AG20443 (cell line): ENCODE measurements at regions not wholly inside any gene's neighbourhood (a gene's known extent, or its start where the extent isn't known, plus 50 kb on each side); places are given as distances from the start of the nearest gene placed in this dataset.
"Not testable (repeated sequence)": the region's sequence is repeated elsewhere in the genome, so short reads cannot be mapped to it uniquely, and the experiment has no call there.

Experiments used
- DNase-seq: peaks from one replicate; pipeline ENCODE4 v3.0.0; 2012; ENCODE audit warnings: low spot score, mixed read lengths

DNA sequence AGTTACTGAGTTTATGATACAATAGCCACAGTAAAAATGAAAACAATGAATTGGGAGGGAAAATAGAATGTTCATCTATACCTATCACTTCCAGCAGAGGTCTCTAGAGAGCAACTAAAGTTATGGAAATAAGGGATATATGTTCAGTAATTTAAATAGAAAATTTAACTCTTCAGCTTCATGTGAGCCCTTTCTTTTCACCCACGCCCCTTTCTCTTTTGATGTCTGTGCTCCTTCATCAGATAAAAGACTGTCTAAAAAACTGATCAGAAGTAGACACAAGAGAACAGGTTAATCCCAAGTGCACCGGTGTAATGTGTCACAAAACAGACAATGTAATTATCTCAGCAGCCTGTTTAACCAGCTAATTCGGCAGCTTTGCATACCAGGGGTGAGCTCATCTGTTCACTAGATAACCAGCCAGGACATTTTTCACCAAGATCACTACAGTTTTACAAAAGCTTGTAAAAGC is 238.5 kb upstream of the ERBB4 start:
- DNase-seq: peak; percentile 21

GRCh38 chr2:212773808-212774339 is 235.3 kb upstream of the ERBB4 start:
- no peak for DNase-seq

DNA sequence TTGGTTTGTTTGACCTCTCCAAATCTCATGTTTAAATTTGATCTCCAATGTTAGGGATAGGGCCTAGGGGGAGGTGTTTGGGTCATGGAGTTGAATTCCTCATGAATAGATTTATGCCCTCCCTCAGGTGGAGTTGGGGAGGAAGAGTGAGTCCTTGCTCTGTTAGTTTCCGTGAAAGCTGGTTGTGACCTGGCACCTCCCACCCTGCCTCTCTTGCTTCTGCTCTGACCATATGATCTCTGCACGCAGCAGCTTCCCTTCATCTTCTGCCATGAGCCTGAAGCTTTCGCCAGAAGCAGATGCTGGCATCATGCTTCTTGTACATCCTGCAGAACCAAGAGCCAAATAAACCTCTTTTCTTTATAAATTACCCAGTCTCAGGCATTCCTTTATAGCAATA is 231.6 kb upstream of the ERBB4 start:
- DNase-seq: no peak

DNA sequence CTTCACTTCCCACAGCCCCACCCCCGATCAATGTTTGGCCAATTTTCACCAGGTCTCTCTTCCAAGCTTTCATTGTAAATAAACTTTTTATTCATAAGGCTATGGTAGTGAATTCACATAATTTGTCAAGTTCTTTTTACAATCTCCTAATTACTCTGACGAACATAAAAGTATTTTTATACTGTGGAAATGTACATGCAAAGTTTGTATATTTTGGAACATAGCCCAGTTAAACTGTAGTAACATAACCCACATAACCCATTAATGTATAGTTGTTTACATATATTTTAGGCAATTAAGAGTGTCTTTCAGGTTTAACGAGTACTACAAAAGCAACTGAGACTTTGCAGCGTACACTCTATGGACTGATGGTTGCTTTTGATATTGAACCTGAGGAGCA is 228.3 kb upstream of the ERBB4 start:
- no peak for DNase-seq

GRCh38 chr2:212752730-212753351 is 214.2 kb upstream of the ERBB4 start:
- no peak for DNase-seq

GRCh38 chr2:212745359-212745758 is 206.8 kb upstream of the ERBB4 start:
- no peak for DNase-seq

DNA sequence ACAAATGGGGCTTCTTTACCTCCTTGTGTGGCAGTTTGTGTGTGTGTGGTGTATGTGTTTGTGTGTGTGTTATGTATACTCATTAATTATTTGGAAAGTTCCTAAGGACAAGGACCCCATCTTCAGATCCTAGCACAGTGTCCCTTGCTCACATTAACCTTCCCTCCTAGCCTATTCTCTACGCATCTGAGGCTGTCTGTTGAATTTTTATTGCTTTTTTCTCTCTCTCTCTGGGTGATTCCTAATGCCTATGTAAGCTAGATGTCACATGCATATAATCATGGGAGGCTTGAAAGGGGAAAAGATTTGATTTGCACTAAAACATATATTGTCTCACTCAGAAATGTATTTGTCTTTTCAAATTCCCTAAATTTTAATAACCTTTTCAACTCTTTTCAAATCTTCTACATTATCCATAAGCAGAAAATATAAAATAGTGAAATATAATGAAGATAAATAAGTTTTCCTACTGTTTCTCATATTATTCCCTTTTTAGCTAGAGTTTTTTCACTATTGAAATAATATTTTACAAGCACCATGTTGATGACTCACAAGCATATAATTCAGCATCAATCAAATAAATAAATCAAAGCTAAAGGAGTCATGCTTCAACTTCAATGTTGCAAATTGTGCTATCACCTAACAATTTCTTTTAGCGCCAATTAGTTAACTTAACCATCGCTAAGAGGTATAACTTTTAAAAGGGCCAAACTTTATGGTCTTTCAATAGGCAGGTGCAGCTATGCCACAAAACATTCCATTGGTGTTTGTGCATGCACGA is 199.0 kb upstream of the ERBB4 start:
- DNase-seq: no peak

- no peak for DNase-seq
Measured at GRCh38 chr2:212736385-212736726, 197.8 kb upstream of the ERBB4 start.

GRCh38 chr2:212733273-212733672 is 194.7 kb upstream of the ERBB4 start:
- DNase-seq: no peak

DNA sequence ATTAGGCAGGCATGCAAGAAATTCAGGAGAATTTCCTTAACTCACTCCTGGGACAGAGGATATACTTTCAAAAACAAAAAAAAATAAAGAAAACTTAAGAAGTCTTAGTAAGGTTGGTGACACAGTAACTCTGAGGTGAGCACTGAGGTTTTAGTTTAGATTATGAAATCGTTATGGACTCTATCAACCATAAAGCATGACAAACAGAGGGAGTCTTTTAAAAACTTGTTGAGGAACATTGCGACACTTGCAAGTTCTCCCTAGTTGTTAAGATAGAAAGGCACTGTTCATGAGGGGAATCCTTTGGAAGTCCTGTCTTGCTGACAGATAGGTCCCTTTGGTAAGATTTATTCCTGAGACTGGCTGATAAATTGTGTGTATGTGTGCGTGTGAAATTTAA is 194.3 kb upstream of the ERBB4 start:
- no peak for DNase-seq

GRCh38 chr2:212730994-212731393 is 192.4 kb upstream of the ERBB4 start:
- no peak for DNase-seq

DNA sequence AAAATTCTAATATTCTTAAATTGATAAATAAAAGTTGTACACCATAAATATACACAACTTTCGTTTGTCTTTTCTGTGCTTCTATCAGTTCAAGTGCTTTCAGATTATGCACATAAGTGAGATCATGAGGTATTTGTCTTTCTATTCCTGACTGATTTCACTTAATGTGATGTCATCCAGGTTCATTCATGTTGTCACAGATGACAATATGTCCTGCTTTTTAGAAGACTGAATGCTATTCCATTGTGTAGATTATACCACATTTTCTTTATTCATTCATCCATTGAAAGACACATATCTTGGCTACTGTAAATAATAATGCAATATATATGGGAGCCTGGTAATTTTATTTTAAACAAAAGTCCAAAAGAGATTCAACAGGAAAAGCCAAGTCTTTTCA is 190.1 kb upstream of the ERBB4 start:
- DNase-seq: no peak

- DNase-seq: no peak
Measured at GRCh38 chr2:212727751-212728150, 189.1 kb upstream of the ERBB4 start.

- DNase-seq: no peak
Measured at GRCh38 chr2:212726403-212726802, 187.8 kb upstream of the ERBB4 start.

GRCh38 chr2:212725180-212725579 is 186.6 kb upstream of the ERBB4 start:
- no peak for DNase-seq

DNA sequence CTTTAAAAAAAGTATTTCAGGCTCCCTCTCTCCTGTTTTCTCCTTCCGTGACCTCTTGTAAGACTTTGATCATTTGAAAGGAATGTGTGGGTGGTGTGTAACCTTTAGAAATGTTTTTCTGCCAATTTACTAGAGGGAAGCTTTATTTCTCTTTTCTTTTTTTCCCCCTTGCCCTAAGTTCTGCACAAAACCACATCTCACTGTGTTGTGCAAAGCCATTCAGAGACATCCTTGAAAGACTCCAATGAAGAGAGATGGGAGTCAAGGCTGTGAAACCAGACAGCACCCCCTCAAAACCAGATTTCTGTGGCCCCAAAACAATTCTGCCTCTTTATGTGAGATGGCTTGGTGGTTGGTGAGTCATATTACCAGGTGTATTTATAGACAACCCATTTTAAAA is 184.6 kb upstream of the ERBB4 start:
- DNase-seq: peak; percentile 18

DNA sequence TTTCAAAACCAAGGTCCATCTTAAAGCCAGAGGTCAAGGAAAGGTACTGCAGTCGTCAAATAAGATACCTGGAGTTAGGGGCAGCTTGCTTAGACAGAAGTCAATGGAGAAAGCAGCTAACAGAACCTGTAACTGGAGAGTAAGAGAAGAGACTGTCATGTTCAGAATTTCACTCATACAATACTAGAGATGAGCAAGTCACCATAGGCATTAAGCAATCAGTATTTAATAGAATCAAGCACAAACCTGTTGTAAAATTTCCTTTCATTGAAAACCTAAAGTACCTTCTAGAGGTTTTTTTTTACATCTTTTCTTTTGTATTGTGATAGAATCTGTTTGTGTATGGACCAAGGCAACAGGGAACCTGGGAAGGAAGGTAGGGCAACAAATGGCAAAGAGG is 183.4 kb upstream of the ERBB4 start:
- DNase-seq: no peak

- DNase-seq: no peak
Measured at GRCh38 chr2:212721026-212721451, 182.4 kb upstream of the ERBB4 start.

GRCh38 chr2:212715411-212715810 is 176.8 kb upstream of the ERBB4 start:
- DNase-seq: not testable (repeated sequence)

DNA sequence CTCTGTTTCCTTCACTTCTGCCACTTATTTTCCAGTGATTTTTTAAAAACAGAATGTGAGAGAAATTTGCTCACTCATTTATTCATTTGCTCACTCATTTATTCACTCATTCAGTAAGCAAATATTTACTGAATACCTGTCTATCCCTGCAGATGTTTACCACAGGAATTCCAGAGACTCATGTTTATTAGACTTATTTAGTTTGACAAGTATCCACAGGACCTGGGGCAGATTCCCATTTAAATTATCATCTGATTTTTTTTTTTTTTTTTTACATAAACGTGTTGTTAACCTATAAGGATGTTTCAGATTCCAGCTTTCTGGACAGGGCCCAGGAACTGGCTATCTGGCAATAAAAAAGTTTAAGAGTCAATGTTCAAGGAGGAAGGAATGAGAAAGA is 175.1 kb upstream of the ERBB4 start:
- no peak for DNase-seq

DNA sequence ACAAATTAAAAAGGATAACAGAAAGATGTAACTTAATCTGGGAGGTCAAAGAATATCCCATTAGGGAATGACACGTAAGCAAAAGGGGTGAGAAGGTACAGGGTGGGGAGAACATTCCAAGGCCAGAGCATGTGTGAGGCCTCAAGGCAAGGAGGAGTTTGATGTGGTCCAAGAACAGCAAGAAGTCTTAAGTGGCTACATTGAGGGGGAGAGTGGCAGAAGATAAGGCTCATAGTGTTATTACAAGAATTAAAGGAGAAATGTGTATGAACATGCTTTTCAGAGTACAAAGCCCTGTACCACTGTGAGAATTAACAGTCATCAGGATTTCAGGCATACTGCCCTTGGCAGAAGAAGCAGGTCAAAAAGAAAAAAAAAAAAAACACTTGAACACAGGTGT is 174.4 kb upstream of the ERBB4 start:
- DNase-seq: no peak

DNA sequence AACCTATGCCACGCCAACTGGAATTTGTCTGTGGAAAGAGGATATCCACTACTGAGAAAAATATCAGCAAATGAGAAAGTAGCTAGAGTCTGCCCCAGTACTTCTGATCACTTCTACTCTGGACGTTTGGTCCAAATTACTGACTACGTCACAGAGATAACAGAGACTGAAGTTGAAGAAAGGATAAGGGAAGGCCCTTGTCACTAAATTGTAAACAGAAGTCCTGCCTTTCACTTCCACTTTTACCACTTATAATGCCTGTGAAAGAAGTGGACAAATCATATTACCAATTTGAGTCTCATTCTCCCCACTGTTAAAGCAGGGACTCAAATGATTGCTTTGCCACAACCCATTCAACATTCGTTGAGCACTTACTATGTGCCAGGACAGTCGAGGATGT is 173.9 kb upstream of the ERBB4 start:
- no peak for DNase-seq

DNA sequence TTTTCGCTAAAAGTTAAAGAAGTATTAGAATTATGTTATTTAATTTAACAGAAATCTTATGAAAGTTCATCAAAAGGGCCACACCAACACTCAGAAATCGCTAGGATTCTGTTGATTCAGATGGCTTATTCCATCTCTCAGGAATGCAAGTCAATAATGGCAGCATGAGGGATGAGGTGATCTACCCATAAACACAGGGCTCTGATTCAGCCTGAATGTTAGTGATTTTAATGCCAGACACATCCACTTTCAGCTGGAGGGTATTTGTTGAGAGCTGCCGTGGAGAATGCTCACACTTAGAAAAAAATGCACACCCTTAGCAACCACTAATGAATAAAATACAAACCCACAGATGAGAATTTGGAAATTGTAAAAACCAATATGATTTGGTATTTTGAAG is 173.3 kb upstream of the ERBB4 start:
- DNase-seq: peak; percentile 80

GRCh38 chr2:212709280-212709679 is 170.7 kb upstream of the ERBB4 start:
- DNase-seq: peak; percentile 14
